NCI-H2081 (cell line): ENCODE measurements at regions not wholly inside any gene's neighbourhood (a gene's known extent, or its start where the extent isn't known, plus 50 kb on each side); places are given as distances from the start of the nearest gene placed in this dataset.

Source experiments
- DNase-seq, 2 experiments: peaks; one replicate each; lab custom pipeline; 2025; lab: John Stamatoyannopoulos, UW

GRCh38 chr1:50358962-50359361 lies 64.3 kb downstream of the DMRTA2 start:
- no peak for DNase-seq

GRCh38 chr1:50357186-50357585 lies 66.1 kb downstream of the DMRTA2 start:
- no peak for DNase-seq

- peak in 1 of 2 experiments; percentile 50 for DNase-seq
Observed at GRCh38 chr1:50354813-50355212, 68.4 kb downstream of the DMRTA2 start.

GRCh38 chr1:50352428-50352827 lies 70.8 kb downstream of the DMRTA2 start:
- DNase-seq = no peak

- no peak for DNase-seq
Observed at GRCh38 chr1:50350868-50351267, 72.4 kb downstream of the DMRTA2 start.

- DNase-seq = no peak
Observed at GRCh38 chr1:50350421-50350820, 72.8 kb downstream of the DMRTA2 start.

GRCh38 chr1:50349242-50349565 lies 74.0 kb downstream of the DMRTA2 start:
- no peak for DNase-seq

GRCh38 chr1:50348449-50349241 lies 74.6 kb downstream of the DMRTA2 start:
- peak; percentile 87 to 94 for DNase-seq

GRCh38 chr1:50347933-50348332 lies 75.3 kb downstream of the DMRTA2 start:
- DNase-seq = no peak

- DNase-seq = no peak
Observed at GRCh38 chr1:50346621-50347020, 76.6 kb downstream of the DMRTA2 start.

- peak; percentile 98 to 100 for DNase-seq
Observed at GRCh38 chr1:50343323-50343722, 79.9 kb downstream of the DMRTA2 start.

- no peak for DNase-seq
Observed at GRCh38 chr1:50342525-50342924, 80.7 kb downstream of the DMRTA2 start.

GRCh38 chr1:50335036-50335435 lies 88.2 kb downstream of the DMRTA2 start:
- DNase-seq = no peak

GRCh38 chr1:50333595-50333974 lies 89.7 kb downstream of the DMRTA2 start:
- peak; percentile 67 to 70 for DNase-seq

- peak; percentile 84 to 88 for DNase-seq
Observed at GRCh38 chr1:50332941-50333594, 90.2 kb downstream of the DMRTA2 start.

GRCh38 chr1:50329332-50329932 lies 93.8 kb downstream of the DMRTA2 start:
- peak in 1 of 2 experiments; percentile 33 for DNase-seq

- DNase-seq = no peak
Observed at GRCh38 chr1:50328552-50328951, 94.7 kb downstream of the DMRTA2 start.

GRCh38 chr1:50326026-50326425 lies 97.2 kb downstream of the DMRTA2 start:
- no peak for DNase-seq

- DNase-seq = no peak
Observed at GRCh38 chr1:50322579-50322978, 100.7 kb downstream of the DMRTA2 start.

GRCh38 chr1:50318428-50318827 lies 104.8 kb downstream of the DMRTA2 start:
- no peak for DNase-seq

- no peak for DNase-seq
Observed at GRCh38 chr1:50308878-50309277, 114.4 kb downstream of the DMRTA2 start.

- peak in 1 of 2 experiments; percentile 37 for DNase-seq
Observed at GRCh38 chr1:50305808-50306207, 117.4 kb downstream of the DMRTA2 start.

GRCh38 chr1:50300297-50300696 lies 122.9 kb downstream of the DMRTA2 start:
- no peak for DNase-seq
